SK-N-SH (cell line): ENCODE measurements at regions not wholly inside any gene's neighbourhood (a gene's known extent, or its start where the extent isn't known, plus 50 kb on each side); places are given as distances from the start of the nearest gene placed in this dataset.

Experiments used
- CTCF ChIP-seq: fragments of 200-600 bp; sonication (generic); IDR thresholded peaks from 2 replicates; pipeline ENCODE4 v1.6.1; 2017; ENCODE audit warnings: antibody characterized with exemption, mild to moderate bottlenecking, moderate library complexity
- GABPA ChIP-seq: IDR thresholded peaks from 2 replicates; pipeline ENCODE4 v1.4.0; 2012; ENCODE audit warnings: low read depth, mild to moderate bottlenecking
- MAX ChIP-seq: IDR thresholded peaks from 2 replicates; pipeline ENCODE4 v1.4.0; 2012; ENCODE audit warnings: low read depth
- NFIC ChIP-seq: IDR thresholded peaks from 2 replicates; pipeline ENCODE4 v1.4.0; 2012; ENCODE audit warnings: borderline replicate concordance
- PBX3 ChIP-seq: IDR thresholded peaks from 2 replicates; pipeline ENCODE4; 2012
- POLR2AphosphoS5 ChIP-seq: IDR thresholded peaks from 2 replicates; pipeline ENCODE4 v1.6.1; 2012; ENCODE audit warnings: low read depth, low read length
- RAD21 ChIP-seq: IDR thresholded peaks from 2 replicates; pipeline ENCODE4 v1.6.1; 2012; ENCODE audit warnings: mild to moderate bottlenecking, low read length
- RCOR1 ChIP-seq: fragments of 150-350 bp; IDR thresholded peaks from 2 replicates; pipeline ENCODE4 v1.6.1; 2017; ENCODE audit warnings: antibody characterized with exemption, low read length
- SIN3A ChIP-seq: IDR thresholded peaks from 2 replicates; pipeline ENCODE4 v1.6.1; 2012; ENCODE audit warnings: low read depth, mild to moderate bottlenecking, low read length, moderate library complexity, borderline replicate concordance
- SMC3 ChIP-seq: IDR thresholded peaks from 2 replicates; pipeline ENCODE4 v1.6.1; 2012; ENCODE audit warnings: low read depth, low read length, improper control_type of control experiment
- USF1 ChIP-seq: IDR thresholded peaks from 2 replicates; pipeline ENCODE4 v1.4.0; 2012; ENCODE audit warnings: low read depth, borderline replicate concordance
- YY1 ChIP-seq: IDR thresholded peaks from 2 replicates; pipeline ENCODE4 v1.4.0; 2012; ENCODE audit warnings: low read depth, mild to moderate bottlenecking
- TF ChIP-seq, protein P1 (sequence below): IDR thresholded peaks from 2 replicates; pipeline ENCODE4 v1.6.1; 2012; ENCODE audit warnings: mild to moderate bottlenecking, low read depth, low read length, moderate library complexity

GRCh38 chr11:81915045-81915444, 818.6 kb downstream of the FAM181B start:
- TF ChIP-seq, protein P1, sequence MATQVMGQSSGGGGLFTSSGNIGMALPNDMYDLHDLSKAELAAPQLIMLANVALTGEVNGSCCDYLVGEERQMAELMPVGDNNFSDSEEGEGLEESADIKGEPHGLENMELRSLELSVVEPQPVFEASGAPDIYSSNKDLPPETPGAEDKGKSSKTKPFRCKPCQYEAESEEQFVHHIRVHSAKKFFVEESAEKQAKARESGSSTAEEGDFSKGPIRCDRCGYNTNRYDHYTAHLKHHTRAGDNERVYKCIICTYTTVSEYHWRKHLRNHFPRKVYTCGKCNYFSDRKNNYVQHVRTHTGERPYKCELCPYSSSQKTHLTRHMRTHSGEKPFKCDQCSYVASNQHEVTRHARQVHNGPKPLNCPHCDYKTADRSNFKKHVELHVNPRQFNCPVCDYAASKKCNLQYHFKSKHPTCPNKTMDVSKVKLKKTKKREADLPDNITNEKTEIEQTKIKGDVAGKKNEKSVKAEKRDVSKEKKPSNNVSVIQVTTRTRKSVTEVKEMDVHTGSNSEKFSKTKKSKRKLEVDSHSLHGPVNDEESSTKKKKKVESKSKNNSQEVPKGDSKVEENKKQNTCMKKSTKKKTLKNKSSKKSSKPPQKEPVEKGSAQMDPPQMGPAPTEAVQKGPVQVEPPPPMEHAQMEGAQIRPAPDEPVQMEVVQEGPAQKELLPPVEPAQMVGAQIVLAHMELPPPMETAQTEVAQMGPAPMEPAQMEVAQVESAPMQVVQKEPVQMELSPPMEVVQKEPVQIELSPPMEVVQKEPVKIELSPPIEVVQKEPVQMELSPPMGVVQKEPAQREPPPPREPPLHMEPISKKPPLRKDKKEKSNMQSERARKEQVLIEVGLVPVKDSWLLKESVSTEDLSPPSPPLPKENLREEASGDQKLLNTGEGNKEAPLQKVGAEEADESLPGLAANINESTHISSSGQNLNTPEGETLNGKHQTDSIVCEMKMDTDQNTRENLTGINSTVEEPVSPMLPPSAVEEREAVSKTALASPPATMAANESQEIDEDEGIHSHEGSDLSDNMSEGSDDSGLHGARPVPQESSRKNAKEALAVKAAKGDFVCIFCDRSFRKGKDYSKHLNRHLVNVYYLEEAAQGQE, result no peak
- TF ChIP-seq SIN3A (no peak), PBX3 (no peak), CTCF (no peak), MAX (no peak), NFIC (no peak), POLR2AphosphoS5 (no peak), GABPA (no peak), RAD21 (no peak), YY1 (no peak), SMC3 (no peak), USF1 (no peak), RCOR1 (no peak)
